ENCODE measurements at regions not wholly inside any gene's neighbourhood (a gene's known extent, or its start where the extent isn't known, plus 50 kb on each side); places are given as distances from the start of the nearest gene placed in this dataset.

DNA sequence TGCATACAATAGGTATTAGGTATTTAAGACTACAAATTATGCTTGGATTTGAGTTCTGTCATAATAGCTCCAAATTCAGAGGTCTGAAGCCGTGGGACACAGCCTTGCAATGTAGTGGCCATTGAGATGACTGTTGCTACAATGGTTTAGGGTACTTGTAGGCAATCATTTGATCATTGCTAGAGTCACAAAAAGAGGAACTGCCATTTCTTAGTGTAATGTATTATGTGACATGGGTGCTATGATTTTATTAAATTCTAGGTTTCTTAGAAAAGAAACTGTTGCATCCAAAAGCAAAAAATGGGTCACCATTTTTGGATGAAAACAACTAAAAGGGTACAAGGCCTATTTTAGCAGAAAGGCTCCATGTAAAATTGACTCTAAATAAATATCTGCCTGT lies 129.9 kb upstream of the ZNF644 start:
- TF ChIP-seq ZFX (IDR thresholded peaks at IDR 0.05) = no peak
- TF ChIP-seq, protein P1, sequence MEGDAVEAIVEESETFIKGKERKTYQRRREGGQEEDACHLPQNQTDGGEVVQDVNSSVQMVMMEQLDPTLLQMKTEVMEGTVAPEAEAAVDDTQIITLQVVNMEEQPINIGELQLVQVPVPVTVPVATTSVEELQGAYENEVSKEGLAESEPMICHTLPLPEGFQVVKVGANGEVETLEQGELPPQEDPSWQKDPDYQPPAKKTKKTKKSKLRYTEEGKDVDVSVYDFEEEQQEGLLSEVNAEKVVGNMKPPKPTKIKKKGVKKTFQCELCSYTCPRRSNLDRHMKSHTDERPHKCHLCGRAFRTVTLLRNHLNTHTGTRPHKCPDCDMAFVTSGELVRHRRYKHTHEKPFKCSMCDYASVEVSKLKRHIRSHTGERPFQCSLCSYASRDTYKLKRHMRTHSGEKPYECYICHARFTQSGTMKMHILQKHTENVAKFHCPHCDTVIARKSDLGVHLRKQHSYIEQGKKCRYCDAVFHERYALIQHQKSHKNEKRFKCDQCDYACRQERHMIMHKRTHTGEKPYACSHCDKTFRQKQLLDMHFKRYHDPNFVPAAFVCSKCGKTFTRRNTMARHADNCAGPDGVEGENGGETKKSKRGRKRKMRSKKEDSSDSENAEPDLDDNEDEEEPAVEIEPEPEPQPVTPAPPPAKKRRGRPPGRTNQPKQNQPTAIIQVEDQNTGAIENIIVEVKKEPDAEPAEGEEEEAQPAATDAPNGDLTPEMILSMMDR (conservative IDR thresholded peaks at IDR 0.05) = no peak
- H3K27ac ChIP-seq = no peak overlapping the region

DNA sequence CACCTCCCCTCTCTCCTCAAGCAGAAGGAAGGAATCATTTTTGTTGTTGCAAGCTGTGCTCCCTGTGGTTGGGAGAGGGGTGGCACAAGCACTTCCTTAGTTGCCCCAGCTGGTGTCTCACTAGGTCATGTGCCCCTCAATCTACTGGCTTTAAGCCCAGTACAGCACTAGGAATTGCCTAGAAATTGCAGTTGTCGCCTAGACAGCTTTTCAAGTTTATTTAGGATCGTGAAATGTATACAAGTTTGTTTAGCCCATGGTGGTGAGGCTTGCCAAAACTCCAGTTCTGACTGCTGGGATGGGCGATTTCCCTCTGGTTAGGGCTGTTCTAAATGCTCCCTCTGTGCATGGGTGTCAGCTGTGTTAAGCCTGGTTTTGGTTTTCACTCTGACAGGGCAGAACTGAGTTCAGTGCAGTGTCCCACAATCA lies 126.8 kb upstream of the ZNF644 start:
- TF ChIP-seq, protein P1 (conservative IDR thresholded peaks at IDR 0.05) = no peak
- no peak for TF ChIP-seq ZFX (IDR thresholded peaks at IDR 0.05)
- H3K27ac ChIP-seq = no peak overlapping the region

DNA sequence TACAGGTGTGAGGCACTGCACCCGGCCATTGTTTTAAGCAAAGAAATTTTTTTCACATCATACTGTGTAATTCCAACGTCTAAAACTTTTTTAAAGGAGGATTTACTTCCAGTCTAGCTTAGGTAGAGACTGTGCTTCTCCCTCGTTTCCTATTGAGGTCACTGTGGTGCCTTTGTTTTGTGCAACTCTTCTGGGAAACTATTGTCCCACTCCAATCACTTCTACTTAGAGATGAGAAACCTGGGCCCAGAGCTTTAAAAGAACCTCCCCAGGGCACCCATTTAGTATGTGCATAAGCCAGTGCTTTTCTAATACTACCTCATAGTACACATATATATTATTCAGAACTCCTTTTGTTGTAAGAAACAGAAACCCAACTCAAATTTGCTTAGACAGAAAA lies 120.0 kb upstream of the ZNF644 start:
- TF ChIP-seq, protein P1 (conservative IDR thresholded peaks at IDR 0.05) = no peak
- TF ChIP-seq ZFX (IDR thresholded peaks at IDR 0.05) = no peak
- H3K27ac ChIP-seq = no peak overlapping the region

DNA sequence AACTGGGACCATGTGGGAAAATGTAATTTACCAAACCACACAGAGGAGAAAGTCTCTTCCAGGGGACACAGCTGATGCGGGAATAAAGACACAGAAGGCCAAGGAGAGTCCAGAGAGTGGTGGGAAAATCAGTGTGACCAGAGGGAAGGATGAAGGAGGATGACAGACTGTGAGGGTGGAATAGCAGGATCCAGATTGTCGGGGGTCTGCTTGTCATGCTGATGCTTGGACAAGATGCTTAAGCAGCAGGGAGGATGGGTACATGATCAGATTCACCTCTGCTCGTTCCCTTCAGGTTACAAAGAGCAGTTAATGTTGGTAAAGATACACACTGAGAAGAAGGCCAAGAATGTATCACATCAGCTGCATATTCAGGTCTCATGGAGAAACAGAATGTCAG lies 117.1 kb upstream of the ZNF644 start:
- TF ChIP-seq, protein P1 (conservative IDR thresholded peaks at IDR 0.05) = no peak
- TF ChIP-seq ZFX (IDR thresholded peaks at IDR 0.05) = no peak
- H3K27ac ChIP-seq = no peak overlapping the region

DNA sequence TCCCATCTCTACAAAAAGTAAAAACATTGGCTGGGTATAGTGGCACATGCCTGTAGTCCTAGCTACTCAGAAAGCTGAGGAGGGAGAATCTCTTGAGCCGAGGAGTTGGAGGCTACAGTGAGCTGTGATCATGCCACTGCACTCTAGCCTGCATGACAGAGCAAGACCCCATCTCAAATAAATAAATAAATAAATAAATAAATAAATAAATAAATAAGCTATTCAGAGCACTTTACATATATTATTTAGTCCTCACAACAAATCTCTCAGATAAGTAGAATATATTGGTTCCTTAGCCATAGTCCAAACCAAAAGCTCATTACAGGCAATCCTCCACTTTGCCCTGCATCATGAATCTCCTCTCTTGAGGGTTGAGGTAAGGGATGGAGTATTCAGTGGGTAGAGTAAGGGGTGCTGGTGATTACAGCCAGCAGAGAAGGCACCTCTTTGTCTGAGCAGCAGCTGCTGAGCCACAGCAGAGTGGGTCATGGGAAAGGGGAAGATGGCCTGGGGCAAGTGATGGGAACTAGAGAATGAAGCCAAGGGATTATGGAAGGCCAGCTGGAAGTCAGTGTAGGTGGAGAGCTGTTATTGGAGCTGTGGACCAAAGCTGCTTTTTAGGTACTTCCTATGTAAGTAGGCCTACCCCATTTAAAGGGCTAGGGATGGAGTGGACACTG lies 115.5 kb upstream of the ZNF644 start:
- TF ChIP-seq, protein P1 (conservative IDR thresholded peaks at IDR 0.05) = no peak
- no peak for TF ChIP-seq ZFX (IDR thresholded peaks at IDR 0.05)

DNA sequence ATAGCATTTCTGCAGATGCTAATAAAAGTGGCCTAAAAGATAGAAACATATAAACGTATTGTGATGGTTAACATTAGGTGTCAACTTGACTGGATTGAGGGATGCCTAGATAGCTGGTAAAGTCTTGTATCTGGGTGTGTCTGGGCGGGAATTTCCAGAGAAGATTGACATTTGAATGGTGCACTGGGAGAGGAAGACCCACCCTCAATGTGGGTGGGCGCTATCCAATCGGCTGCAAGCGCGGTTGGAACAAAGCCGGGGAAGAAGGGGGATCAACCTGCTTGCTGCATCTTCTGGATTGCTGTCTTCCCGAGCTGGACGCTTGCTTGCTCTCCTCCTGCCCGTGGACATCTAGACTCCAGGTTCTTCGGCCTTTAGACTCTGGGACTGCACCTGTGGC lies 114.0 kb upstream of the ZNF644 start:
- TF ChIP-seq, protein P1 (conservative IDR thresholded peaks at IDR 0.05) = no peak
- no peak for TF ChIP-seq ZFX (IDR thresholded peaks at IDR 0.05)
- H3K27ac ChIP-seq = no peak overlapping the region

More for the DNA sequence above, 115.5 kb upstream of the ZNF644 start:
- H3K27ac ChIP-seq = no peak overlapping the region

DNA sequence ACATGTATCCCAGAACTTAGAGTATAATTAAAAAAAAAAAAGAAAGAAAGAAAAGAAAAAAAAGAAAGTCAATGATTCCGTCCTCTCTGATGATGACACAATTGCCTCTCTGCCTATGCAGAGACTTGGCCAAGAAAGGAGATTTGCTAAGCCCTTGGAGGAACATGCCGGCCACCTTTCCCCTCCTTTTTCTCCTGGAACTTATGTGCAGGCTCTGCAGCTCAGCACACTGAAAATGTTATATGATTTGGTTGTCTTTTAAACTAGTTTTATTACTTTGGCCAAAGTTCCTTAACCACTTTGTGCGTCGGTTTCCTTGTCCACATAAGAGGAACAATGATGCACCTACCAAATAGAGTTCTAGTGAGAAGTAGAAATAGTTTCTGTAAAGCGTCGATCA lies 111.4 kb upstream of the ZNF644 start:
- TF ChIP-seq ZFX (IDR thresholded peaks at IDR 0.05) = no peak
- TF ChIP-seq, protein P1 (conservative IDR thresholded peaks at IDR 0.05) = no peak

More for the DNA sequence above, 111.4 kb upstream of the ZNF644 start:
- no peak overlapping the region for H3K27ac ChIP-seq
